GM23248 (cell line): ENCODE measurements at regions not wholly inside any gene's neighbourhood (a gene's known extent, or its start where the extent isn't known, plus 50 kb on each side); places are given as distances from the start of the nearest gene placed in this dataset.

Source experiments
- EZH2 ChIP-seq: fragments of 200-600 bp; sonication (generic); IDR thresholded peaks from 2 replicates; pipeline ENCODE4 v1.6.1; 2018; ENCODE audit warnings: antibody characterized with exemption, mild to moderate bottlenecking; ENCODE audit not compliant: insufficient read depth, poor library complexity, severe bottlenecking
- EZH2phosphoT487 ChIP-seq: fragments of 200-600 bp; sonication (generic); IDR thresholded peaks from 2 replicates; pipeline ENCODE4 v1.6.1; 2018; ENCODE audit warnings: antibody characterized with exemption, moderate library complexity, mild to moderate bottlenecking, low read depth; ENCODE audit not compliant: insufficient read depth

DNA sequence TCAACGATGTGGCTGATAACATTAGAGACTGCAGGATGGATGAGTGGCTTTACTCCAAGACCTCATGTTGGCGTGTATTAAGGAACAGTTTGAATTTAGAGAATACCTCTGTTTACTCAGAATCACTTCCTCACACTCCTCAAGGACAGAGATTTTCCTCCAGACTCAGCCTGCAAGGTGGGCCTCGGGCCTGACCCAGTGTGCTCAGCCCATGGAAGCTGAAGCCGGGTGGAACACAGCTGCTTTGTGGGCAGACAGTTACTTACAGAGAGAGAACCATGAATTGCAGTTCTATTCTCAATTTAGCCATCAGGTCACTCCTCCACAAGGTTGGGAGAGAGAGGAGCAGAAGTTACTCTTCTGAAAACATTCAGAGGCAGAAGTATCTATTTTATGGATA lies 135.8 kb downstream of the SNX19 start:
- TF ChIP-seq EZH2phosphoT487 (no peak), EZH2 (no peak)
